Dendritic cell treated with granulocyte-macrophage colony-stimulating factor and Interleukin-4, amounts not matched to agents 40 ng/mL and 50 ng/mL, for 4 days (primary cell): ENCODE measurements at regions not wholly inside any gene's neighbourhood (a gene's known extent, or its start where the extent isn't known, plus 50 kb on each side); places are given as distances from the start of the nearest gene placed in this dataset.

Source experiments
- H3K27ac Mint-ChIP-seq: one replicate; pipeline ENCODE4 v1.8.0; 2022; ENCODE audit warnings: mild to moderate bottlenecking, mixed read lengths
- H3K27me3 Mint-ChIP-seq: one replicate; pipeline ENCODE4 v1.8.0; 2022; ENCODE audit warnings: mild to moderate bottlenecking, mixed read lengths
- H3K36me3 Mint-ChIP-seq: one replicate; pipeline ENCODE4 v1.8.0; 2022; ENCODE audit warnings: low read depth, mixed read lengths
- H3K4me1 Mint-ChIP-seq: one replicate; pipeline ENCODE4 v1.8.0; 2022; ENCODE audit warnings: low read depth, mixed read lengths
- H3K4me3 Mint-ChIP-seq: one replicate; pipeline ENCODE4 v1.8.0; 2022; ENCODE audit warnings: mild to moderate bottlenecking, moderate library complexity, mixed read lengths
- H3K9me3 Mint-ChIP-seq: one replicate; pipeline ENCODE4 v1.8.0; 2022; ENCODE audit warnings: mixed read lengths
- intact Hi-C: fragments of 100-400 bp; cut with micrococcal nuclease; formaldehyde crosslinking; loops from one replicate; pipeline ENCODE4 v1.15.0; 2022

DNA sequence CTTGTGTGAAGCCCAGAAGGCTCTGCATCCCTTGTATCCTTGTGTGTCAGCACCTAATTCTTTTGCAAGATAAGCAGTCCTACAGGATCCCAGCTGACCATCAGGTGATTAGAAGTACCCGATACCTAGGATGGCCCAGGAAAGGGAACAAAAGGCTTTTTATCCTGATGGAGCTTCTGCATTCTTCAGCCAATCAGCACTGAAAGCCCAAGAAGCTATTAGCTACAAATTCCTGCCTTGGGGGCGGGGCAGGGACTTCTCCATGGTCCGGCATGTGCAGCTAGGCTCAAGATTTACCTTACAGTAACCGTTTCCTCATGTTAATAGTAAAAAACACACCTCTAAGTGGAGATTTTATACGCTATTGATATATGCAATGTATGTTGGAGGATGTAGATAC is 264.6 kb upstream of the THUMPD2 start:
- intact Hi-C loops: no loop called here
- no peak overlapping the region for H3K27ac Mint-ChIP-seq

DNA sequence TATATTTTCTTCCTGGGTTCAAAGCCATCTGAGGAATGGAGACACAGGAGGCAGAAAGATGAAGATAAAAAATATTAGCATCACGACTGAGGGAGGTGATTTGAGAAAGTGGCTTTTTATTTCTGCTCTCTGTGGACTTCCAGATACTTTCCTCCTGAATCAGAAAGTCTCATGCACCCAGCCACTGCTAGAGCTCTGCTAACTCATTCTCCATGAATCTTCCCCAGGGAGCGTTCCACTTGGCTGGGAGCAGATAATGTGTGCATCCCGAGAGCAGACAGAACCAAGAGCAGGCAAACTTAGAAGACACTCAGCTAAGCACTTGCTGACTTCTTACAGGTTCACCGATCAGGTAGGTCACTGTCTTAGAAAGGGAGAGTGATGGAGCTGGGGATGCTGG is 264.1 kb upstream of the THUMPD2 start:
- intact Hi-C loops: no loop called here
- Mint-ChIP-seq H3K27me3 (peaks cover 17% of the 10 kb centered on the region), H3K9me3 (no peaks in the 10 kb centered on the region), H3K4me1 (peaks cover 57% of the 10 kb centered on the region), H3K36me3 (no peaks in the 10 kb centered on the region), H3K27ac (no peak overlapping the region), H3K4me3 (no peak overlapping the region)

More for the DNA sequence above, 264.6 kb upstream of the THUMPD2 start:
- Mint-ChIP-seq H3K27me3 (peaks cover 17% of the 10 kb centered on the region), H3K9me3 (no peaks in the 10 kb centered on the region), H3K4me1 (peaks cover 52% of the 10 kb centered on the region), H3K4me3 (no peak overlapping the region), H3K36me3 (no peaks in the 10 kb centered on the region)

DNA sequence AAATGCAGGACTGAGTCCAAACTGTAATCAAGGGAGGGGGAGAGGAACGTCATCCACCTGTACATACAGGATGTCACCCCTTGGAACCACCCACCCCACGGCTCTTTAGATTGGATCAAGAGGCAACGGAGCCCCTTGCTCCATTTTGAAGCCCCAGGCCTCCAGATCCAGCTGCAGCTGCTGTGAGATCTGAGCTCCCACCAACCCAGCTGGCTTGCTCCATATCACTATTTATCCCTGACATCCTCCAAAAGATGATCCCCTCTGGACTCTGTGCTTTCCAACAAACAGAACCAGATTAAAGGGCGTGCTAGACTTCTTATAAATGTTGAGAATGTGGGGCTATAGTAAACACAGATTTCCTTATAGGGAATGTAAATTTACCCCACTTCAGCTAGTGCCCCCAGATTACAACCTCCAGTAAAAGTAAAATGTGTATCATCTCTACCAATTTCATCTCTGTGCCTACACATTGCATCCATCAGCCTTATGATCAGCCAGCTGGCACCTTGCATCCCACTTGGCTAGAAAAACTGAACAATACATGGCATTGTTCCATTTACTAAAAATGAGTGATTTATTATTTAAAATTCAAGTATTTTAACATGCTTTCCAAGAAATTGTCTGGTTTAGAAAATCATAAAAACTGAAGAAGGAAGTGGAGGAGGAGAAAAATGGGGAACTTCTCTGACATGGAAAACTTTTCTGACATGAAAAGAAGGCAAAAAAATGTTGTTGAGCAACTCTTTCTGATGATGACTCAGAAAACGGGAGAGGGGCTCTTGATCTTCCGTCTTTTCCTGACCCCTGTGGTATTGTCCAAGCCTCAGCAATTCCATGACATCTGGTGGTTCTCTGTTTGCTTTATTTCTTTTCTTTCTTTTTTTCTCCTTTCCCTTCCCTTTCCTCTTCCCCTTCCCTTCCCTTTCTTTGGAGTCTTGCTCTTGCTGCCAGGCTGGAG is 262.6 kb upstream of the THUMPD2 start:
- H3K36me3 Mint-ChIP-seq: no peaks in the 10 kb centered on the region
- no peaks in the 10 kb centered on the region for H3K9me3 Mint-ChIP-seq
- H3K4me1 Mint-ChIP-seq: peaks cover 68% of the 10 kb centered on the region
- H3K27me3 Mint-ChIP-seq: peaks cover 16% of the 10 kb centered on the region
- intact Hi-C loops: no loop called here
- no peak overlapping the region for H3K4me3 Mint-ChIP-seq
- H3K27ac Mint-ChIP-seq: peak overlapping the region; percentile 57

DNA sequence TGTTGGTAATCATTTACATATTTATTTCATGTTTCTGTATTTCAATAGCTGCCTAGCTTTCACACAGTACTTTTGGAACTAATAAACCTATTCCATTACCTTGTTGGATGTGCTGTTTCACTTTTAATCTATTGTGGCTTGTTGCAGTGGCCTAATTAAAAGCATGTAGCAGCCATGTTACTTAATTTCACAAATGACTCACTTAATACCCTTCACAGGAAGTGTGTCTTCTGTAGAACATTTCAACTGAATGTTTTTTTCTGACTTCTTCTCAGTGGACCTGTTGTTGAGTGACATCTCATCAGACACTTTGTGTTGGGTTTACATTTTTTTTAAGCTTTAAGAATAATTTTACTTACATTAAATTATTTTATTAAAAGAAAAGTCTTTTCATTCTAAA is 260.5 kb upstream of the THUMPD2 start:
- H3K36me3 Mint-ChIP-seq: no peaks in the 10 kb centered on the region
- H3K27me3 Mint-ChIP-seq: peaks cover 5% of the 10 kb centered on the region
- peaks cover 60% of the 10 kb centered on the region for H3K4me1 Mint-ChIP-seq
- intact Hi-C loops: no loop called here
- H3K4me3 Mint-ChIP-seq: no peak overlapping the region
- peaks cover 6% of the 10 kb centered on the region for H3K9me3 Mint-ChIP-seq
- no peak overlapping the region for H3K27ac Mint-ChIP-seq

DNA sequence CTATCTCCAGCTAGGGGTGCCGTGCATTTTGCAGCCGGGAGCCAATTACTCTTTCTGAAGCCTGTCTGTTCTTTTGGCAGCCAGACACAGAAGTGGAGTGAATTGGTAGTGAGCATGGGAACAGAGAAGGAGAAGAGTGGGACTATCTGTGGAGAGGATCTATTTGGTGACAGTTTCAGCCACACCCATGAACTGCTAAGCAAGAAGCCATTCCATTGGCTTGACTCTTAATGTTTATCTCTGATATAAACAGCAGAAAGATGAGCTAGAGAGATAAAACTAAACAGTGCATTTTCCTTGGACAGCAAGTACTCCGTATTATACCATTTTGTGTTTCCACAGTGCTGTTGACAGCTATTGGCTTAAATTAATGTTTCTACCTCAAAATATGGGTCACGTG is 259.6 kb upstream of the THUMPD2 start:
- H3K27me3 Mint-ChIP-seq: peaks cover 5% of the 10 kb centered on the region
- H3K9me3 Mint-ChIP-seq: peaks cover 15% of the 10 kb centered on the region
- no peak overlapping the region for H3K4me3 Mint-ChIP-seq
- H3K27ac Mint-ChIP-seq: no peak overlapping the region
- no peaks in the 10 kb centered on the region for H3K36me3 Mint-ChIP-seq
- intact Hi-C loops: no loop called here
- H3K4me1 Mint-ChIP-seq: peaks cover 57% of the 10 kb centered on the region

DNA sequence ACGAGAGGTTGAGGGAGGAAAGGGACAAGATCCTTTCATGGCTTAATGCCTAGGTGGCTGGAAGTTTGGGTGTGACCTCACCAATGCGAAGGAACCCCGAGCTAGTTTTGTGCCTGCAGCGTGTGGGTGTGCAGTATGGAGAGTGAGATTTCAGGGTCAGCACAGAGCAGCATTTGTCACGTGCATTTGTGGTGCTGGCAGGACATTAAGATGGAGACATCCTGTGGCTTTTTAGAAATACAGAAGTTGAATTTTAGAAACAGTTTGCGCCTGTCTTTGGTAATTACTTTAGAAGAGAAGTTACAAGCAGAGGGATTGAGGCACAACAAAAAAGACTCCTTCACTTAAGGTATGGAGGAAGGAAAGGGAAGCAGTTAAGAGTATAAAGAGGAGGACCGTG is 258.2 kb upstream of the THUMPD2 start:
- H3K27ac Mint-ChIP-seq: peak overlapping the region; percentile 3
- H3K4me3 Mint-ChIP-seq: no peak overlapping the region
- H3K4me1 Mint-ChIP-seq: peaks cover 45% of the 10 kb centered on the region
- peaks cover 17% of the 10 kb centered on the region for H3K9me3 Mint-ChIP-seq
- H3K36me3 Mint-ChIP-seq: no peaks in the 10 kb centered on the region
- intact Hi-C loops: no loop called here
- H3K27me3 Mint-ChIP-seq: no peaks in the 10 kb centered on the region

DNA sequence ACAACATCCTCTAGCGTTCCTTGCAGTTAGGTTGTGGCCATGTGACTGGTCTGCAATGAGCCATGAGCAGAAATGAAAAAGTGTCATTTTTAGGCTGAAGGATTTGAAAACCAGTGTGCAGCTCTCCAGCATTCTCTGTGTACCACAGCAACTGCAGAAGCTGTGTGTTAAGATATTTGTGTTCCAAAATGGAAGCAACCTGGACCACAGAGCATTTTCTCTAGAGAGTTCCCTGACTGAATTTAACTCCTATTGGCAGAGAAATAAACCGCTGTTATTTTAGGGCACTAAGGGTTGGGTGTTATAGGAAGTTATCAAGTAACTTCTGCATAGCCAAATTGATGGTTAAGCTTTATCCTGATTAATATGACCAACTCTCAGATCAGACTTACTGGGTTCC is 257.2 kb upstream of the THUMPD2 start:
- Mint-ChIP-seq H3K4me1 (peaks cover 46% of the 10 kb centered on the region), H3K9me3 (peaks cover 17% of the 10 kb centered on the region), H3K27ac (no peak overlapping the region), H3K4me3 (no peak overlapping the region), H3K27me3 (no peaks in the 10 kb centered on the region), H3K36me3 (no peaks in the 10 kb centered on the region)
- intact Hi-C loops: no loop called here

DNA sequence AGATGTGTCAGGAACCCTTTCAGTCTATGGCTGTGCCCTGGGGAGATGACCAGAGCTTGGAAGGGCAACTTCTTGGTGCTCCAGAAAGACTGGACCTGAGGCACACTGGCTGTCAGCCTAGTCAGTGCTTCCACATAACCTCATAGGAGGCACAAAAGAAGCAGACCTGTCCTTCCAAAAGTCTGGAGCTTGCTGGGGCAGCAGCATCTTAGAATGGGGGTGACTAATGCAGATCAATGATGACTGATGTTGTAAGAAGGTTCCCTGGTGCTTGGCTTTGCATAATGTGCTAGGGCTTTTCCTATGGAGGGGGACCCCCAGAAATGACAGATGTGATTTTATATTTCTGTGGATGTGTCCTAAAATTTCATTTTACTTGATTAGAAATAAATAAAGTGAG is 255.7 kb upstream of the THUMPD2 start:
- Mint-ChIP-seq H3K9me3 (peaks cover 17% of the 10 kb centered on the region), H3K27me3 (no peaks in the 10 kb centered on the region)

DNA sequence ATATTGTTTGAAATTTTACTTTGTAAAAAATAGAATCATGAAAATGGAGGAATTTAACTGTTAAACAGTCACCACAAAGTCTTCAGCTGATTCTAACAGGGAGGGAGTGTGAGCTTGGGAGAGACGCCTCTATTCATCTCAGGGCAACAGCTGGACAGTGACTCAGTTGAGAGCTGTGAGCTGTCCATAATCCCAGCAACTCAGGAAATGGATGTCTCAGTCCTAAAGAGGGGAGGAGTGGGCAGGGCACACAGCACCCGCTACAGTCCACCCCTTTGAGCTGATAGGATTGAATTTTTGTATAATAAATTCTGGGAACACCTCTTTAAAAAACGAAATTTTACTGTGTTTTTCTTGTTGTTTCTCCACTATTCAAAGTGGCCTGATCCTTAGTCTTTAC is 255.1 kb upstream of the THUMPD2 start:
- Mint-ChIP-seq H3K4me1 (peaks cover 50% of the 10 kb centered on the region), H3K4me3 (no peak overlapping the region), H3K27me3 (no peaks in the 10 kb centered on the region), H3K27ac (no peak overlapping the region), H3K9me3 (peaks cover 17% of the 10 kb centered on the region), H3K36me3 (no peaks in the 10 kb centered on the region)
- intact Hi-C loops: no loop called here

More for the DNA sequence above, 255.7 kb upstream of the THUMPD2 start:
- intact Hi-C loops: no loop called here
- Mint-ChIP-seq H3K27ac (no peak overlapping the region), H3K4me1 (peaks cover 44% of the 10 kb centered on the region), H3K36me3 (no peaks in the 10 kb centered on the region), H3K4me3 (no peak overlapping the region)

DNA sequence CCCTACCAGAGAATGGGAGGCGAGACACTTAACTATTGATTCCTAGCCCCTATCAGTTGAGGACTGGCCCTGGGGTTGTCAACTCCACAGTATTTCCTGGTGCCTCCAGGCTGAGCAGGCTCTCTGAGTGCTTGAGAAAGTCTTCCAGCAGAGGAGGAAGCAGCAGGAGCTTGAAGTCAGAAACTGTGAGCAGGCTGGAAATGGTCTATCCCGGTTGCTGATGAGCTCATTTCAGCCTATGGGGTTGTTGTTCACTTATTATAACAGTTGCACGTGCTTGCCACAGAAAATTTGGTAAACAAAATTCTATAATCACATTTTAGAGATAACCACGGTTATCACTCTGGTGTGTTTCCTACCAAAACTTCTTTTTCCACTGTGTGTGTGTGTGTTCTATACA is 254.7 kb upstream of the THUMPD2 start:
- H3K27me3 Mint-ChIP-seq: no peaks in the 10 kb centered on the region
- H3K36me3 Mint-ChIP-seq: no peaks in the 10 kb centered on the region
- intact Hi-C loops: no loop called here
- H3K27ac Mint-ChIP-seq: no peak overlapping the region
- peaks cover 17% of the 10 kb centered on the region for H3K9me3 Mint-ChIP-seq
- H3K4me1 Mint-ChIP-seq: peaks cover 54% of the 10 kb centered on the region
- H3K4me3 Mint-ChIP-seq: no peak overlapping the region

DNA sequence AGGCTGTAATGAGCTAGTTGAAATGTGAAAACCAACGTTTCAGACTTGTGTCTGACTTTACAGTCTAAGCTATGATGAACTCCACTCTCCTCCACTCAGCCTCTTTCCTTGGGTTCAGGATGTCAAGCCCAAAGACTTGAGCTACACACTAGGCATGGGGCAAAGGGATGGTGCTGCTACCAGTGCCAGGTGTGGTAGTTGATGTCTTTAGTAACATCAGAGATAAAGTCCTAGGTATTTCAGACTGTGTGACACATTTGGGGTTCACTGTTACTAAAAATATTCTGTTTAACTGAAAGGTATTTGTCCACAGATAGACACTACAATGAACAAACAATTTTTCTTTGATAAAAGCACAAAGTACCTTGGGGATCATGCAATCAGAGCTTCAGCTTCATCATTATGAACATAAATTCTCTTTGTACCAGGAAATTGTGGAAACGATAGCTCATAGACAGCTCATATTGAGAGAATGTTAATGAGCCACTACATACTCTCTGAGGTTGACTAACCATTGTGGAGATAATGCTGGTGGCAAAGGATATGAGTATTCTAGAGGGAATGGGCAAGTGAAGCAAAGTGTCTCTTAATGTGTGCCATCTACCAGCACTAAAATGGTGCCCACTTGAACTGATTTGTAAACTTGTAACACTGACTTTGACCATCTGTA is 253.7 kb upstream of the THUMPD2 start:
- Mint-ChIP-seq H3K36me3 (no peaks in the 10 kb centered on the region), H3K9me3 (peaks cover 17% of the 10 kb centered on the region), H3K4me3 (no peak overlapping the region), H3K27ac (no peak overlapping the region), H3K27me3 (no peaks in the 10 kb centered on the region), H3K4me1 (peaks cover 56% of the 10 kb centered on the region)
- intact Hi-C loops: no loop called here

DNA sequence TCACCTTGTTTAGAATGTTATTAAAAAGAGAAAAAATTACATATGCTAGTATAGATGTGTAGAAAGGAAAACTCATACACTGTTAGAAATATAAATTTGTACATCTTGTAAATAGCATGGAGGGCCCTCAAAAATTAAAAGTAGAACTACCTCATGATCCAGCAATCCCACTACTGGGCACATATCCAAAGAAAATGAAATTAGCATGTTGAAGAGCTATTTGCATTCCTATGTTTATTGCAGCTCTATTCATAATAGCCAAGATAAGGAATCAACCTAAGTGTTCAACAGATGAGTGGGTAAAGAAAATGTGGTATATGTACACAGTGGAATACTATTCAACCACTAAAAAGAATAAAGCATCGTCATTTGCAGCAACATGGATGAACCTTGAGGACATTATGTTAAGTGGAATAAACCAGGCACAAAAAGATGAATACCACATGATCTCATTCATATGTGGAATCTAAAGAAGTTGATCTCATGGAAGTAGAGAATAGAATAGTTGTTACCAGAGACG is 251.5 kb upstream of the THUMPD2 start:
- H3K27me3 Mint-ChIP-seq: no peaks in the 10 kb centered on the region
- peak overlapping the region; percentile 64 for H3K27ac Mint-ChIP-seq
- no peaks in the 10 kb centered on the region for H3K36me3 Mint-ChIP-seq
- intact Hi-C loops: no loop called here
- H3K4me3 Mint-ChIP-seq: no peak overlapping the region
- peaks cover 17% of the 10 kb centered on the region for H3K9me3 Mint-ChIP-seq
- H3K4me1 Mint-ChIP-seq: peaks cover 43% of the 10 kb centered on the region

DNA sequence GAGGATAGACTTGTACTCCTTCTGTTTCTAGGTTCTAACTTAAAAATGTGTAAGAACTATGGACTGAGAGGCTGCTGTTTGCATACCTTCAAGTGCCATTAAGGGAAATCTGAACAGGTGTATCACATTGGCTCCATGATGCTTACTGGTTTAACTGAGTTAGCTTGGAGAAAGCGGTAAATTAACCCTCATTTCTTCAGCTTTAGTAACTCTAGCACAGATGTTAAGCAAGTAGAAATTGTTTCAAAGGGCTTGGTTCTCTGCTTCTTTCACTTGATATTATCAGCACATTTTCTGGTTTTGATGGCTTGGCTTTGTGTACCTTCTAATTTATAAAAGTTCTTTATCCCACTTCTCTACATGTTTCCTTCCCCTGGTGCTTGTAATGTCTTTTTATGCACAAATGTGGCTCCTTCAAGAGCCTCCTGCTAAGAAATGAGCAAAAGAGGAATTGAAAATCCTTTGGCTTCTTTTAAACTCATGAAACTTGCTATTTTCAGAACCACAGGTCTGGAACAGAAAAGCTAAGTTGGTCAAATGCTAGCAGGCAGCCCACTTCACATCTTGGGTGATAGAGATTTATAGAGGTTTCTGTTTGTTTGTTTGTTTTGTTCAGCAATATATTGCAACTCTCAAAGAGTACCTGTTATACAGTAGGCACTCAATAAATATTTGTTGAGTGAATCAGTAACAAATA is 249.9 kb upstream of the THUMPD2 start:
- Mint-ChIP-seq H3K36me3 (no peaks in the 10 kb centered on the region), H3K4me3 (no peak overlapping the region), H3K9me3 (peaks cover 5% of the 10 kb centered on the region), H3K27me3 (no peaks in the 10 kb centered on the region), H3K4me1 (peaks cover 40% of the 10 kb centered on the region), H3K27ac (peak overlapping the region; percentile 64)
- intact Hi-C loops: no loop called here

DNA sequence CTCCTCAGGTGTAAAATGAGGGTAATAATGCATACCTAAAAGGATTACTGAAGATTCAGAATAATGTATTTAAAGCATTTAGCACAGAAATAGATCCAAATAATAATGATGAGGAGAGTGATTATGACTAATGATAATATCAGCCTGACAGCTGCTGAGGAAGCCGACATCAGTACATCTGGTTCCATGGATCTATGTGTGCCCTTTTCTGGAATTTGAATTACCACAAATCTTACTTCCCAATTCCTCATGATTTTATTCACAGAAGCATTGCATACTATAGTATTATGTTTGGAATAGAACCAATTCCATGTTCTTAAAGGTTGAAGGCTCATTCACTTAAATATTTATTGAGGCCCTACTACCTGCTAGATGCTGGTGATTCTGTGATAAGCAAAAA is 248.9 kb upstream of the THUMPD2 start:
- Mint-ChIP-seq H3K36me3 (no peaks in the 10 kb centered on the region), H3K27me3 (no peaks in the 10 kb centered on the region), H3K27ac (no peak overlapping the region), H3K9me3 (no peaks in the 10 kb centered on the region), H3K4me3 (no peak overlapping the region), H3K4me1 (peaks cover 40% of the 10 kb centered on the region)
- intact Hi-C loops: no loop called here
